Suprapubic skin (tissue), 4 donors: ENCODE measurements at regions not wholly inside any gene's neighbourhood (a gene's known extent, or its start where the extent isn't known, plus 50 kb on each side); places are given as distances from the start of the nearest gene placed in this dataset.
"Not testable (repeated sequence)": the region's sequence is repeated elsewhere in the genome, so short reads cannot be mapped to it uniquely, and the experiment has no call there.

ENCODE experiments used
- POLR2A ChIP-seq, 2 donors: fragments of 450-650 bp; IDR thresholded peaks; one replicate each; pipeline ENCODE4 v1.6.1; 2017; ENCODE audit warnings: antibody characterized with exemption in 2 of 2, mild to moderate bottlenecking in 2 of 2, moderate library complexity in 2 of 2
- POLR2AphosphoS5 ChIP-seq, 3 donors: sonication (generic); formaldehyde crosslinking; IDR thresholded peaks; one replicate each; pipeline ENCODE4 v1.6.1; 2017; ENCODE audit warnings: antibody characterized with exemption in 3 of 3
- TF ChIP-seq, protein P1 (sequence below), 2 donors: fragments of 200-600 bp in 1 of 2; fragments of 450-650 bp in 1 of 2; sonication (generic) in 1 of 2; IDR thresholded peaks; one replicate each; pipeline ENCODE4 v1.5.1; 2016 to 2019; ENCODE audit warnings: antibody characterized with exemption in 2 of 2, mild to moderate bottlenecking in 1 of 2, moderate library complexity in 1 of 2

DNA sequence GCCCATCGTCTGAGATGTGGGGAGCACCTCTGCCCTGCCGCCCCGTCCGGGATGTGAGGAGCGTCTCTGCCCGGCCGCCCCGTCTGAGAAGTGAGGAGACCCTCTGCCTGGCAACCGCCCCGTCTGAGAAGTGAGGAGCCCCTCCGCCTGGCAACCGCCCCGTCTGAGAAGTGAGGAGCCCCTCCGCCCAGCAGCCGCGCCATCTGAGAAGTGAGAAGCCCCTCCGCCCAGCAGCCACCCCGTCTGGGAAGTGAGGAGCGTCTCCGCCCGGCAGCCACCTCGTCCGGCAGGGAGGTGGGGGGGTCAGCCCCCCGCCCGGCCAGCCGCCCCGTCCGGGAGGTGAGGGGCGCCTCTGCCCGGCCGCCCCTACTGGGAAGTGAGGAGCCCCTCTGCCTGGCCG is 267.2 kb downstream of the MEF2C start:
- TF ChIP-seq, protein P1, sequence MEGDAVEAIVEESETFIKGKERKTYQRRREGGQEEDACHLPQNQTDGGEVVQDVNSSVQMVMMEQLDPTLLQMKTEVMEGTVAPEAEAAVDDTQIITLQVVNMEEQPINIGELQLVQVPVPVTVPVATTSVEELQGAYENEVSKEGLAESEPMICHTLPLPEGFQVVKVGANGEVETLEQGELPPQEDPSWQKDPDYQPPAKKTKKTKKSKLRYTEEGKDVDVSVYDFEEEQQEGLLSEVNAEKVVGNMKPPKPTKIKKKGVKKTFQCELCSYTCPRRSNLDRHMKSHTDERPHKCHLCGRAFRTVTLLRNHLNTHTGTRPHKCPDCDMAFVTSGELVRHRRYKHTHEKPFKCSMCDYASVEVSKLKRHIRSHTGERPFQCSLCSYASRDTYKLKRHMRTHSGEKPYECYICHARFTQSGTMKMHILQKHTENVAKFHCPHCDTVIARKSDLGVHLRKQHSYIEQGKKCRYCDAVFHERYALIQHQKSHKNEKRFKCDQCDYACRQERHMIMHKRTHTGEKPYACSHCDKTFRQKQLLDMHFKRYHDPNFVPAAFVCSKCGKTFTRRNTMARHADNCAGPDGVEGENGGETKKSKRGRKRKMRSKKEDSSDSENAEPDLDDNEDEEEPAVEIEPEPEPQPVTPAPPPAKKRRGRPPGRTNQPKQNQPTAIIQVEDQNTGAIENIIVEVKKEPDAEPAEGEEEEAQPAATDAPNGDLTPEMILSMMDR (IDR thresholded peaks at IDR 0.05): not testable (repeated sequence)
- TF ChIP-seq POLR2A, POLR2AphosphoS5 (IDR thresholded peaks at IDR 0.05): not testable (repeated sequence)
